Hepatocyte (in vitro differentiated cells): ENCODE measurements at regions not wholly inside any gene's neighbourhood (a gene's known extent, or its start where the extent isn't known, plus 50 kb on each side); places are given as distances from the start of the nearest gene placed in this dataset.

Experiments
- DNase-seq: peaks from one replicate; pipeline ENCODE4 v3.0.0-alpha.2; 2016; ENCODE audit warnings: low spot score
- H2AFZ ChIP-seq: fragments of 200-600 bp; sonication (generic); 2 replicates; pipeline ENCODE4 v1.6.0; 2016; ENCODE audit warnings: antibody characterized with exemption, mild to moderate bottlenecking
- H3K27ac ChIP-seq: fragments of 200-600 bp; sonication (generic); 2 replicates; pipeline ENCODE4 v1.5.1; 2016; ENCODE audit warnings: mild to moderate bottlenecking
- H3K27me3 ChIP-seq: fragments of 200-600 bp; sonication (generic); 2 replicates; pipeline ENCODE4 v1.6.1; 2016
- H3K36me3 ChIP-seq: fragments of 200-600 bp; sonication (generic); replicated peaks from 2 replicates; pipeline ENCODE4 v1.5.1; 2016; ENCODE audit warnings: low read depth; ENCODE audit not compliant: insufficient read depth
- H3K4me1 ChIP-seq: fragments of 200-600 bp; sonication (generic); 2 replicates; pipeline ENCODE4 v1.5.1; 2016; ENCODE audit warnings: mild to moderate bottlenecking, moderate library complexity; ENCODE audit not compliant: insufficient read depth
- H3K4me2 ChIP-seq: fragments of 200-600 bp; sonication (generic); 2 replicates; pipeline ENCODE4 v1.6.0; 2016
- H3K4me3 ChIP-seq: fragments of 200-600 bp; sonication (generic); 2 replicates; pipeline ENCODE4 v1.5.1; 2016; ENCODE audit warnings: mild to moderate bottlenecking
- H3K79me2 ChIP-seq: fragments of 200-600 bp; sonication (generic); 2 replicates; pipeline ENCODE4 v1.6.0; 2017; ENCODE audit warnings: mild to moderate bottlenecking
- H3K9me2 ChIP-seq: fragments of 200-600 bp; sonication (generic); replicated peaks from 2 replicates; pipeline ENCODE4 v1.6.0; 2017; ENCODE audit warnings: mild to moderate bottlenecking; ENCODE audit not compliant: insufficient read depth
- H3K9me3 ChIP-seq: fragments of 200-600 bp; sonication (generic); 2 replicates; pipeline ENCODE4 v1.5.1; 2016; ENCODE audit warnings: low read depth, mild to moderate bottlenecking
- H4K20me1 ChIP-seq: fragments of 200-600 bp; sonication (generic); 2 replicates; pipeline ENCODE4 v1.6.0; 2016; ENCODE audit warnings: mild to moderate bottlenecking; ENCODE audit not compliant: insufficient read depth, poor library complexity, severe bottlenecking
- CTCF ChIP-seq: fragments of 200-600 bp; sonication (generic); IDR thresholded peaks from 2 replicates; pipeline ENCODE4 v1.5.1; 2016; ENCODE audit warnings: antibody characterized with exemption, mild to moderate bottlenecking; ENCODE audit not compliant: poor library complexity
- EZH2 ChIP-seq: fragments of 200-600 bp; sonication (generic); IDR thresholded peaks from 2 replicates; pipeline ENCODE4 v1.6.1; 2016; ENCODE audit warnings: antibody characterized with exemption, mild to moderate bottlenecking, borderline replicate concordance
- EZH2phosphoT487 ChIP-seq: fragments of 200-600 bp; sonication (generic); IDR thresholded peaks from one replicate; pipeline ENCODE4 v1.6.1; 2018; ENCODE audit warnings: antibody characterized with exemption, mild to moderate bottlenecking, low read depth, moderate library complexity; ENCODE audit not compliant: unreplicated experiment, severe bottlenecking
- WGBS: methylation state at CpG from one replicate; pipeline ENCODE4 v1.1.6; 2016; ENCODE audit warnings: low lambda C conversion rate; ENCODE audit errors: missing lambda C conversion rate; 5-methylcytosine and 5-hydroxymethylcytosine counted together

GRCh38 chr2:164306872-164307271, 314.4 kb downstream of the GRB14 start:
- H3K79me2 ChIP-seq = no peaks in the 10 kb centered on the region
- TF ChIP-seq CTCF = no peak
- TF ChIP-seq EZH2phosphoT487 = no peak
- no peak for TF ChIP-seq EZH2
- H3K27me3 ChIP-seq = no peaks in the 10 kb centered on the region
- no peak overlapping the region for H2AFZ ChIP-seq
- H3K27ac ChIP-seq = no peak overlapping the region
- 80% methylated on average over 2 of the region's 2 CpGs for WGBS
- H3K9me2 ChIP-seq = no peaks in the 10 kb centered on the region
- no peaks in the 10 kb centered on the region for H4K20me1 ChIP-seq
- H3K4me2 ChIP-seq = no peak overlapping the region
- H3K36me3 ChIP-seq = no peaks in the 10 kb centered on the region
- no peak overlapping the region for H3K4me3 ChIP-seq
- H3K4me1 ChIP-seq = no peaks in the 10 kb centered on the region
- H3K9me3 ChIP-seq = no peaks in the 10 kb centered on the region
- DNase-seq = no peak

- TF ChIP-seq EZH2 (no peak), EZH2phosphoT487 (no peak), CTCF (no peak)
- DNase-seq = no peak
Measured at GRCh38 chr2:164302786-164303185, 318.5 kb downstream of the GRB14 start.

GRCh38 chr2:164288235-164288634, 333.0 kb downstream of the GRB14 start:
- Histone ChIP-seq H3K79me2 (no peaks in the 10 kb centered on the region), H3K36me3 (no peaks in the 10 kb centered on the region), H4K20me1 (no peaks in the 10 kb centered on the region), H3K9me3 (no peaks in the 10 kb centered on the region), H3K4me3 (no peak overlapping the region), H3K27ac (no peak overlapping the region), H3K27me3 (no peaks in the 10 kb centered on the region), H3K4me1 (no peaks in the 10 kb centered on the region), H3K9me2 (no peaks in the 10 kb centered on the region), H2AFZ (no peak overlapping the region), H3K4me2 (no peak overlapping the region)
- 84% methylated on average over 4 of the region's 4 CpGs for WGBS
- TF ChIP-seq EZH2 = no peak
- DNase-seq = no peak

More at GRCh38 chr2:164302786-164303185, 318.5 kb downstream of the GRB14 start:
- Histone ChIP-seq H3K36me3 (no peaks in the 10 kb centered on the region), H3K4me3 (no peak overlapping the region), H3K4me1 (no peaks in the 10 kb centered on the region), H3K79me2 (no peaks in the 10 kb centered on the region), H3K27ac (no peak overlapping the region), H3K9me2 (no peaks in the 10 kb centered on the region), H4K20me1 (no peaks in the 10 kb centered on the region), H3K4me2 (no peak overlapping the region), H3K9me3 (no peaks in the 10 kb centered on the region), H3K27me3 (no peaks in the 10 kb centered on the region), H2AFZ (no peak overlapping the region)
- 47% methylated on average over 4 of the region's 4 CpGs for WGBS

GRCh38 chr2:164287056-164287455, 334.2 kb downstream of the GRB14 start:
- no peaks in the 10 kb centered on the region for H3K9me3 ChIP-seq
- TF ChIP-seq CTCF (no peak), EZH2 (no peak), EZH2phosphoT487 (no peak)
- H3K27me3 ChIP-seq = no peaks in the 10 kb centered on the region
- H3K4me1 ChIP-seq = no peaks in the 10 kb centered on the region
- H3K4me2 ChIP-seq = no peak overlapping the region
- no peaks in the 10 kb centered on the region for H3K9me2 ChIP-seq
- H2AFZ ChIP-seq = no peak overlapping the region
- H3K4me3 ChIP-seq = no peak overlapping the region
- no peaks in the 10 kb centered on the region for H3K79me2 ChIP-seq
- WGBS = 80% methylated on average over 2 of the region's 2 CpGs
- no peak for DNase-seq
- no peaks in the 10 kb centered on the region for H3K36me3 ChIP-seq
- no peaks in the 10 kb centered on the region for H4K20me1 ChIP-seq
- H3K27ac ChIP-seq = no peak overlapping the region
